D721Med (cell line): ENCODE measurements at regions not wholly inside any gene's neighbourhood (a gene's known extent, or its start where the extent isn't known, plus 50 kb on each side); places are given as distances from the start of the nearest gene placed in this dataset.

Experiments
- DNase-seq: peaks from one replicate; pipeline ENCODE4 v3.0.0; 2011; ENCODE audit warnings: low spot score; ENCODE audit not compliant: insufficient read length
- FAIRE-seq: peaks from 2 replicates; lab custom pipeline; 2011; peaks lifted over from hg19 to GRCh38; lab: Jason Lieb, UNC
- TF ChIP-seq, protein P1 (sequence below): IDR thresholded peaks from 2 replicates; pipeline ENCODE4 v1.5.1; 2012; ENCODE audit warnings: mild to moderate bottlenecking, control low read depth; ENCODE audit not compliant: insufficient read depth; ENCODE audit errors: missing control alignments

DNA sequence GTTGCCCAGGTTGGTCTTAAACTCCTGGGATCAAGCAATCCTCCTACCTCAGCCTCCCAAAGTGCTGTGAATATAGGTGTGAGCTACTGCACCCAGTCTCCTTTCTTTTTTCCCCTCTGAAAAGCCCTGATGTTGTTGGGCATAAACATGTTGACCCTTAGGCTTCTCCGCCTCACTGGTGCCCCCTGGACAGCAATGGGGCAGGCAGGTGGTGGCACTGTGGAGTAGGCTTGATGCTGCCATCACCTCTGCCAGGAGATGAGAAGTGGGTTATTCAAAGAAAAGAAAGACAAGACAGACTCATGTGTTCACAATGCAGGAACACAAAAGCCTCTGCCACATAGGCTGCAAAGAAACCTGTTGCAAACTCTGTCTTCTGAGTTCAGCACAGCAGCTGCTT lies 169.9 kb downstream of the EN1 start:
- TF ChIP-seq, protein P1, sequence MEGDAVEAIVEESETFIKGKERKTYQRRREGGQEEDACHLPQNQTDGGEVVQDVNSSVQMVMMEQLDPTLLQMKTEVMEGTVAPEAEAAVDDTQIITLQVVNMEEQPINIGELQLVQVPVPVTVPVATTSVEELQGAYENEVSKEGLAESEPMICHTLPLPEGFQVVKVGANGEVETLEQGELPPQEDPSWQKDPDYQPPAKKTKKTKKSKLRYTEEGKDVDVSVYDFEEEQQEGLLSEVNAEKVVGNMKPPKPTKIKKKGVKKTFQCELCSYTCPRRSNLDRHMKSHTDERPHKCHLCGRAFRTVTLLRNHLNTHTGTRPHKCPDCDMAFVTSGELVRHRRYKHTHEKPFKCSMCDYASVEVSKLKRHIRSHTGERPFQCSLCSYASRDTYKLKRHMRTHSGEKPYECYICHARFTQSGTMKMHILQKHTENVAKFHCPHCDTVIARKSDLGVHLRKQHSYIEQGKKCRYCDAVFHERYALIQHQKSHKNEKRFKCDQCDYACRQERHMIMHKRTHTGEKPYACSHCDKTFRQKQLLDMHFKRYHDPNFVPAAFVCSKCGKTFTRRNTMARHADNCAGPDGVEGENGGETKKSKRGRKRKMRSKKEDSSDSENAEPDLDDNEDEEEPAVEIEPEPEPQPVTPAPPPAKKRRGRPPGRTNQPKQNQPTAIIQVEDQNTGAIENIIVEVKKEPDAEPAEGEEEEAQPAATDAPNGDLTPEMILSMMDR, result no peak
- FAIRE-seq (no peak), DNase-seq (no peak)

DNA sequence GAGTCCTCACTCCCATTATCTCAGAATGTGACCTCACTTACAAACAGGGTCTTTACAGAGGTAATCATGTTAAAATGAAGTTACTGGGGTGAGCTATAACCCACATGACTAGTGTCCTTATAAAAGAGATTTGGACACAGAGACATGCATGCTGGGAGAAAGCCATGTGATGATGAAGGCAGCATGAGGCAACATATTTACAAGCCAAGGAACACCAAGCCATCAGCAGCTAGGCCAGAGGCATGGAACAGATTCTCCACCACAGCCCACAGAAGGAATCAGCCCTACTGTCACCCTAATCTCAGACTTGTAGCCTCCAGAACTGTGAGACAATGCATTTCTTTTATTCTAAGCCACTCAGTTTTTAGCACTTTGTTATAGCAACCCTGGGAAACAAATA lies 171.9 kb downstream of the EN1 start:
- TF ChIP-seq, protein P1, result no peak
- FAIRE-seq, result no peak
- DNase-seq, result no peak

DNA sequence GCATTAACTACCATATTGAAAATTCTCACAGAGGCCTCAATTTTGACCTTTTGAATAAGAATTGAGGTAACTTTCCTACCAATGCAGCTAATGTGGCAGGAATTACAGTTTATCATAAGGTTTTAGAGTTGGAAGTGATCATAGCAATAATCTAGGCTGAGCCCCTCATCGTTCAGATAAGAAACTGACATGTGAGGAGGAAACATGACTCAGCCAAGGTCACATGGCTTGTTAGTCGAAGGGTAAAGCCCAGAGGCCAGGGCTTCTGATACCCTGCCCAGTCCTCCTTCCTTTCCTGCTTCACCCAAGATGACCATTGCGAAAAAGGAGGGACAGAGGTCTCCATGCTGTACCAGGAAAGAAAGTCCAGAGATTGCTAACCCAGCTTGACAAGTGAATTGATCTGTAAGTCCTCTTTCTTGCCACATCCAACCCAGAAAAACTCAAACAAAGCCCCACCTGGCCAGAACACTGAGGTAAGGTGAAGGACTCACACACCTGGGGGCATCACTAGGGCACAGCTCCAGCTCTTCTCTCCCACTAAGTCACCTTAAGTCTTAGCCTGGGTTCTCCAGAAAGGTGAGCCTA lies 174.8 kb downstream of the EN1 start:
- FAIRE-seq (no peak), DNase-seq (no peak)
- TF ChIP-seq, protein P1, result no peak

DNA sequence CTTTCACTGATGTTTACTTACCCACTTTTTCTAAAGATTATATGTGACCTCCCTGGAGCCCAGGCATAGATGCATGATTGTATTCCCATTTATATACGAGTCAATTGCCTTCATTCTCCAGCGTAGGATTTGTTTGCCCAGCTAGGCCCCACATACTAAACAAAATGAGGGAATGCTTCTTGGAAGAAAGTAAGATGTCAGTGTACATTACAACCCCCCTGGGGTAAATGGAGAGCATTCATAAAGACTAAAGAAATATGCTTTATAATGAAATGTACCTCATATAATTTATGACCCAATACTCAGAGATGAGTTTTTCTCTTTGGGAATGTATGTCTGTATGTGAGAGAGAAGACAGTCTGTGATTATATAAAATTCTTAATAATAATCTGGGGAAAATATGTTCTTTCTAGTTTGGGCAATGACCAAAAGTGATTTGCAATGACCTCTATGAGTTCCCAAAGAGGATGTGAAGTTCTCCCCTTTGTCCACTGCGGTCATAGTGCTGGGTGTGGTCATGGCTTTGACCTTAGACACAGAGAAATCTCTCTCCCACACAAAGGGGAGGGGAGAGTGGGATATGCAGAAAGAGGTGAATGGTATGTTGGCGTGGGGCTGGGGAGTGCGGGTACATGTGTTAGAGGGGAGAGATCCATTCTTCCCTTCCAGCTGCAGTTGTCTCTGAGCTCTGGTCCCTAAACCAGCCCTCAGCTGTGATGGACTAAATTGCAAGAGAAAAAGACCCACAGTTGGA lies 175.6 kb downstream of the EN1 start:
- TF ChIP-seq, protein P1, result no peak
- DNase-seq, result no peak
- no peak for FAIRE-seq

DNA sequence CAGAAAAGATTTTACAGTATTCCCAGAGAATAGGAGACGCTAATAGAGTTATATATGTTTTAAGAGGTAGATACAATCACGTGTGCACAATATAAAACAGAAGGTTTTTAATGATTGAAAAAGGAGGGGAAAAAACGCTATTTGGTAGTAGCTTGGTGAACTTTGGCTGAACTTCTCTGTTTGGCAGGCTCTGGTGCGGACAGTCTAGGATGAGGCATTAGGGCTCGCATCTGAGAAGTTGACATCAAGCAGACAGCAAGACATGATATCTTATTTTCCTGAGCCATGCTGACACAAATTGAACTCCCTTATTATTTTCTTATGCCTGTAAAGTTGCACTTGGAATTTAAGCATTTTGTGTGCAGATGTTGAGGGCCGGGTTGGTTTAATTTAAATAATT lies 176.6 kb downstream of the EN1 start:
- no peak for FAIRE-seq
- DNase-seq, result no peak
- TF ChIP-seq, protein P1, result no peak

DNA sequence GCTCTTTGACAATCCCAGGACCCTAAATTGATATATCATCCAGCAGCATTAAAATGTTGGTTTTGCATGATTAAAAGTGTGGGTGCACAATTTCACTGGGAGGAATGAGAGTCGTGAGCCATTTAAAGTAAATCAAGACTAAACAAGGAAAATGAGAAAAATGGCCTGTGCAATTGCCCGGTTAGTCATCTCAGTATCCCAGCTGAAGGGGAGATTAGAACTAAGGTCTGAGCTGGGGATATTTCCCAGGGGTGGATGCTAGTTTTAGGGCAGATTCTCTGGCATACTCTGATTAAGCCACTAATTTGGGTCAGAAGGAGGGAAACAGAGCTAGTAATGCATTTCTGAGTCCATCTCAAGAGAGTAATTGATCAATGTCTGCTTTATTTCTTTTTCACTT lies 177.2 kb downstream of the EN1 start:
- TF ChIP-seq, protein P1, result no peak
- DNase-seq (no peak), FAIRE-seq (no peak)

DNA sequence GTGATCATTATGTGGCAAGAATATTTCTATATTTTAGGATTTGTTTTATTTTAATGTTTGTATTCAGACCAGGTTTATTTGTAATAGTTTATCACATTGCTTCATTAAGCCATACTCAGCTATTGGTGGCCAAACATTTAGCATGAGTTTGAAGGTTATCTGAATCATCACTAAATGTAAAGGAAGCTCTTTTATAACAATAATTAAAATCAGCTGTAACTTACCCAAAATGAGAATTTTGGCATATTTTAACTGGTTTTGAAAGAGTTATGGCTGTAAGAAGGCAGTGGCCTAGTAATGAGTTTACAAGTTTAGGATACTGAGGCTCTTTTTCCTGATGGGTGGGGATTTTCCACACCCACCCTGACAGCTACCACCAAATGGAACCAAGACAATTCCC lies 177.8 kb downstream of the EN1 start:
- FAIRE-seq (no peak), DNase-seq (no peak)
- TF ChIP-seq, protein P1, result no peak
